ENCODE measurements at regions not wholly inside any gene's neighbourhood (a gene's known extent, or its start where the extent isn't known, plus 50 kb on each side); places are given as distances from the start of the nearest gene placed in this dataset.

DNA sequence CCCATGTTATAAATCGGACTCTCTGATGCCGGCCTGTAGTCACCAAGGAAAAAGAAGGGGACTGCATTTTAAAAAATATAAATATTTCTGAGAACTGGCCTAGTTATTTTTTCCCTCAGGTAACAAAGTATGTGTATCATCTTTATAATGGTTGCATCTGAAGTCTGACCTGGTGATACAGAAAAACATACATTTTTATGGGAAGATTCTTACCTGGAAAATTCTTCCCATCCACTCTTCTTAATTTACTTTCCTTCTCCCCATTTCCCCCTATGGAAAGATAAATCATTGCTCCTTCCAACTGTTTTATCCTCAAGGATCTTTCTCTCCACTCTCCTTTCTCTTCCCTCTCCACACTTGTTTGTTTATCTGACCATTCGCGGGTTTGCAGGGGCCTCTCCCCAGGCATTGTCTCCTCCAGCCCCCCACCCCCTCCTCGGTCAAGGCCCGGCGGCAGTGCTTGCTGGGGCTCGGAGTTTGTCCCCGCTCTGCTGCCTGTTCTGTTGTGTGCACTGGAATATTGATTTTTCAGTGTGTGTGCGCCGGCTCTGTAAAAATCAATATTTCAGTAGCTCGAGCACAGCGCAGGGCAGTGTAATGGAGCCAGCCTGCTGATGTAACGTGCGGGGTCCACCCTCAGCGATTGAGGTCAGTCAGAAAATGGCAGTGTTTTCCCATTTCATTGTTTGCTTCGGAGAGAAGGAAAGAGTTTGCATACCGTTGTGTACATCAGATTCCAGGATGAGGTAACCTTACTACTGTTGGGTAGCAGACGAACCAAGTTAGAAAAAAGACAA, 199.5 kb upstream of the NFE2L3 start:
- Histone ChIP-seq H3K4me2 (ENCODE audit: low read length) (peak overlapping the region; percentile 95; the same call in 1 of the 2 replicates), H3K79me2 (ENCODE audit: low read length) (no peaks in the 10 kb centered on the region), H3K9me3 (ENCODE audit: low read length) (no peaks in the 10 kb centered on the region), H3K9me2 (replicated peaks; ENCODE audit: low read length) (no peaks in the 10 kb centered on the region), H4K20me1 (ENCODE audit: low read length) (no peaks in the 10 kb centered on the region), H3K9ac (ENCODE audit: low read length) (no peak overlapping the region), H3F3A (ENCODE audit: low read length, unreplicated experiment) (no peaks in the 10 kb centered on the region), H3K27ac (ENCODE audit: low read length) (no peak overlapping the region), H3K36me3 (ENCODE audit: low read depth, low read length) (no peaks in the 10 kb centered on the region), H3K27me3 (ENCODE audit: low read length) (peaks cover 78% of the 10 kb centered on the region), H2AFZ (ENCODE audit: low read length) (no peak overlapping the region), H3K4me3 (ENCODE audit: low read length) (no peak overlapping the region), H3K4me1 (ENCODE audit: insufficient read depth, low read length) (peaks cover 7% of the 10 kb centered on the region)
- ATAC-seq (no peak), DNase-seq (no peak)
- no TSS peak for BruUV-seq (replicated peaks)
- ChIA-PET CTCF (no interaction called here), POLR2A (ENCODE audit: unreplicated experiment) (no interaction called here)
- intact Hi-C loops (cut with micrococcal nuclease) = loop anchor here (5.0 kb wide), 1 partner anchor 90 kb away; no protein-coding TSS in a partner anchor
- TF ChIP-seq, protein P1, sequence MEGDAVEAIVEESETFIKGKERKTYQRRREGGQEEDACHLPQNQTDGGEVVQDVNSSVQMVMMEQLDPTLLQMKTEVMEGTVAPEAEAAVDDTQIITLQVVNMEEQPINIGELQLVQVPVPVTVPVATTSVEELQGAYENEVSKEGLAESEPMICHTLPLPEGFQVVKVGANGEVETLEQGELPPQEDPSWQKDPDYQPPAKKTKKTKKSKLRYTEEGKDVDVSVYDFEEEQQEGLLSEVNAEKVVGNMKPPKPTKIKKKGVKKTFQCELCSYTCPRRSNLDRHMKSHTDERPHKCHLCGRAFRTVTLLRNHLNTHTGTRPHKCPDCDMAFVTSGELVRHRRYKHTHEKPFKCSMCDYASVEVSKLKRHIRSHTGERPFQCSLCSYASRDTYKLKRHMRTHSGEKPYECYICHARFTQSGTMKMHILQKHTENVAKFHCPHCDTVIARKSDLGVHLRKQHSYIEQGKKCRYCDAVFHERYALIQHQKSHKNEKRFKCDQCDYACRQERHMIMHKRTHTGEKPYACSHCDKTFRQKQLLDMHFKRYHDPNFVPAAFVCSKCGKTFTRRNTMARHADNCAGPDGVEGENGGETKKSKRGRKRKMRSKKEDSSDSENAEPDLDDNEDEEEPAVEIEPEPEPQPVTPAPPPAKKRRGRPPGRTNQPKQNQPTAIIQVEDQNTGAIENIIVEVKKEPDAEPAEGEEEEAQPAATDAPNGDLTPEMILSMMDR (conservative IDR thresholded peaks at IDR 0.05; ENCODE audit: low read depth, low read length) = no peak
- TF ChIP-seq EZH2 (IDR thresholded peaks at IDR 0.05; ENCODE audit: low read length, unreplicated experiment) = no peak
- TF ChIP-seq EZH2phosphoT487 (IDR thresholded peaks at IDR 0.05; ENCODE audit: borderline replicate concordance, low read length) = no peak

DNA sequence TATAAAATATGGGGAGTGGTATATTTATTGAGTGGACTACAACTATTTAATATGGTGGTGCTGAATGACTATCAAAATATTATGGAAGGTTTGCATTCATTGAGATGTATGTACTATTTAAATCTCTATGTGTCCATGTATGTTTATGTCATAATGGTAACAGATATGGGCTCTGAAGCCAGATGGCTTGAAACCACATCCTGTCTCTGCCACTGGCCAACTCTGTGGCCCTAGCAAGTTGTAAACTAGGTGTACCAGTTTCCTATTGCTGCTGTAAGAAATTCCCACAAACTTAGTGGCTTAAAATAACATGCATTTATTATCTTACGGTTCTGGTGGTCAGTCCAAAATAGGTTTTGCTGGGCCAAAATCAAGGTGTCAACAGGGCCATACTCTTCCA, 198.1 kb upstream of the NFE2L3 start:
- Histone ChIP-seq H3K27ac (ENCODE audit: low read length) (no peak overlapping the region), H3K9ac (ENCODE audit: low read length) (no peak overlapping the region), H3K36me3 (ENCODE audit: low read depth, low read length) (no peaks in the 10 kb centered on the region), H3K9me2 (replicated peaks; ENCODE audit: low read length) (no peaks in the 10 kb centered on the region), H3K79me2 (ENCODE audit: low read length) (no peaks in the 10 kb centered on the region), H4K20me1 (ENCODE audit: low read length) (no peaks in the 10 kb centered on the region), H3K9me3 (ENCODE audit: low read length) (no peaks in the 10 kb centered on the region), H3F3A (ENCODE audit: low read length, unreplicated experiment) (no peaks in the 10 kb centered on the region), H3K4me2 (ENCODE audit: low read length) (no peak overlapping the region), H3K4me1 (ENCODE audit: insufficient read depth, low read length) (peaks cover 7% of the 10 kb centered on the region), H2AFZ (ENCODE audit: low read length) (no peak overlapping the region), H3K27me3 (ENCODE audit: low read length) (peaks cover 75% of the 10 kb centered on the region), H3K4me3 (ENCODE audit: low read length) (no peak overlapping the region)
- ChIA-PET POLR2A (ENCODE audit: unreplicated experiment) (no interaction called here), CTCF (no interaction called here)
- intact Hi-C loops (cut with micrococcal nuclease) = loop anchor here (5.0 kb wide), 1 partner anchor 92 kb away; no protein-coding TSS in a partner anchor
- no peak for ATAC-seq
- no peak for DNase-seq
- TF ChIP-seq EZH2phosphoT487 (IDR thresholded peaks at IDR 0.05; ENCODE audit: borderline replicate concordance, low read length) (no peak), EZH2 (IDR thresholded peaks at IDR 0.05; ENCODE audit: low read length, unreplicated experiment) (no peak)
- TF ChIP-seq, protein P1 (conservative IDR thresholded peaks at IDR 0.05; ENCODE audit: low read depth, low read length) = no peak
- BruUV-seq (replicated peaks) = no TSS peak

DNA sequence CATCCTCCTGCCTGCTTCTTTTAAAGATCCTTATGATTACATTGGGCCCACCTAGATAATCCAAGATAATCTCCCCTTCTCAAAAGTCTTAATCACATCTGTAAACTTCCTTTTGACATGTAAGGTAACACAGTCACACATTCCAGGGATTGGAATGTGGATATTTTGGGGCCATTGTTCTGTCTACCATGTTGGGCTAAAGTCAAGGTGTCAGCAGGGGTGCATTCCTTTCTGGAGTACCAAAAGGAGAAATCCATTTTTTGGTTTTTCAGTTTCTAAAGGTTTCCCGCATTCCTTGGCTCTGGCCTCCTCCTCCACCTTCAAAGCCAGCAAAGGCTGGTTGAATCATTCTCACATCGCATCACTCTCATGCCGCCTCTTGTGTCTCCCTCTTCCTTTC, 197.6 kb upstream of the NFE2L3 start:
- Histone ChIP-seq H4K20me1 (ENCODE audit: low read length) (no peaks in the 10 kb centered on the region), H3K9me2 (replicated peaks; ENCODE audit: low read length) (no peaks in the 10 kb centered on the region), H3K27ac (ENCODE audit: low read length) (no peak overlapping the region), H3K27me3 (ENCODE audit: low read length) (peaks cover 75% of the 10 kb centered on the region), H3K4me1 (ENCODE audit: insufficient read depth, low read length) (peaks cover 7% of the 10 kb centered on the region), H3K4me2 (ENCODE audit: low read length) (no peak overlapping the region), H2AFZ (ENCODE audit: low read length) (no peak overlapping the region), H3F3A (ENCODE audit: low read length, unreplicated experiment) (no peaks in the 10 kb centered on the region), H3K4me3 (ENCODE audit: low read length) (no peak overlapping the region), H3K36me3 (ENCODE audit: low read depth, low read length) (no peaks in the 10 kb centered on the region), H3K79me2 (ENCODE audit: low read length) (no peaks in the 10 kb centered on the region), H3K9me3 (ENCODE audit: low read length) (no peaks in the 10 kb centered on the region), H3K9ac (ENCODE audit: low read length) (no peak overlapping the region)
- TF ChIP-seq, protein P1 (conservative IDR thresholded peaks at IDR 0.05; ENCODE audit: low read depth, low read length) = no peak
- TF ChIP-seq EZH2phosphoT487 (IDR thresholded peaks at IDR 0.05; ENCODE audit: borderline replicate concordance, low read length) (no peak), EZH2 (IDR thresholded peaks at IDR 0.05; ENCODE audit: low read length, unreplicated experiment) (no peak)
- BruUV-seq (replicated peaks) = no TSS peak
- ChIA-PET CTCF (no interaction called here), POLR2A (ENCODE audit: unreplicated experiment) (no interaction called here)
- no peak for ATAC-seq
- no peak for DNase-seq
- intact Hi-C loops (cut with micrococcal nuclease) = loop anchor here (5.0 kb wide), 1 partner anchor 92 kb away; no protein-coding TSS in a partner anchor

Data from PC-3 (cell line).